Pancreas (tissue), 10 donors: ENCODE measurements at regions not wholly inside any gene's neighbourhood (a gene's known extent, or its start where the extent isn't known, plus 50 kb on each side); places are given as distances from the start of the nearest gene placed in this dataset.

Source experiments
- ATAC-seq, 4 donors: fragments of 200-7000 bp; cut with Tn5 transposase; one replicate each; pipeline versions ENCODE4 v1.8.0 to v1.9.1; 2020; ENCODE audit warnings: mild to moderate bottlenecking in 4 of 4, moderate library complexity in 4 of 4
- DNase-seq, 6 donors: peaks; one replicate each; pipeline ENCODE4 v3.0.0-alpha.2; 2020
- FAIRE-seq: peaks from 2 replicates; lab custom pipeline; 2012; peaks lifted over from hg19 to GRCh38; lab: Jason Lieb, UNC
- H3K27ac ChIP-seq, 4 donors: fragments of 200-600 bp; sonication (generic); 1 replicate in 3 of 4; 2 replicates in 1 of 4; pipeline versions ENCODE4 v1.5.0 to v1.8.0; 2020
- H3K27me3 ChIP-seq, 4 donors: fragments of 200-600 bp; one replicate each; pipeline ENCODE4 v1.8.0; 2021
- H3K36me3 ChIP-seq, 3 donors: fragments of 200-600 bp; sonication (generic) in 1 of 3; one replicate each; pipeline versions ENCODE4 v1.5.0 to v1.8.0; 2020 to 2021
- H3K4me1 ChIP-seq, 3 donors: fragments of 200-600 bp; one replicate each; pipeline ENCODE4 v1.8.0; 2021
- H3K4me3 ChIP-seq, 4 donors: fragments of 200-600 bp; sonication (generic) in 2 of 4; one replicate each; pipeline versions ENCODE4 v1.5.0 to v1.8.0; 2020 to 2021
- H3K9me3 ChIP-seq, 4 donors: fragments of 200-600 bp; one replicate each; pipeline ENCODE4 v1.8.0; 2021
- CTCF ChIP-seq, 4 donors: fragments of 200-600 bp; sonication (generic) in 3 of 4; IDR thresholded peaks; one replicate each; pipeline versions ENCODE4 v1.5.0 to v1.8.0; 2021; ENCODE audit warnings: antibody characterized with exemption in 4 of 4
- WGBS, 2 donors: extraction: QIAGEN DNeasy Blood & Tissue Kit; methylation state at CpG; one replicate each; pipeline ENCODE4 v1.1.7; 2013; 5-methylcytosine and 5-hydroxymethylcytosine counted together
- intact Hi-C, 3 donors: fragments of 100-400 bp; cut with DNase I; formaldehyde crosslinking; loops; one replicate each; pipeline versions ENCODE4 v1.11.1 to v1.14.2; 2022
- donor health status: healthy with polysubstance abuse.
- donor health status: DM: no; HTN: no; CAD: no; lungs with moderate emphysema.
- donor health status: DM: no; HTN: no; CAD: no.
- donor health status: control.
- donor health status: control.
- donor health status: Bipolar disorder and iron deficiency.
- donor health status: DM: yes; HTN: yes; CAD: no.
- donor health status: DM: no; HTN: no; CAD: no.
- donor health status: DM: no; HTN: no; CAD: no.
- donor health status: DM: yes; HTN: yes; CAD: no.

- intact Hi-C loops: no loop called here
- FAIRE-seq (no peak), ATAC-seq (no peak), DNase-seq (peak in 1 of 6 donors; percentile 30)
- Histone ChIP-seq H3K27me3 (no peaks in the 10 kb centered on the region), H3K4me1 (no peaks in the 10 kb centered on the region), H3K9me3 (no peaks in the 10 kb centered on the region), H3K4me3 (no peak overlapping the region), H3K36me3 (no peaks in the 10 kb centered on the region), H3K27ac (no peak overlapping the region)
- 58 to 64% methylated on average over 12 of the region's 12 CpGs for WGBS, 2 donors
- TF ChIP-seq CTCF (IDR thresholded peaks at IDR 0.05): no peak
These were observed 160.8 kb downstream of the CBLL2 start for GRCh38 chrX:22433292-22434070.

DNA sequence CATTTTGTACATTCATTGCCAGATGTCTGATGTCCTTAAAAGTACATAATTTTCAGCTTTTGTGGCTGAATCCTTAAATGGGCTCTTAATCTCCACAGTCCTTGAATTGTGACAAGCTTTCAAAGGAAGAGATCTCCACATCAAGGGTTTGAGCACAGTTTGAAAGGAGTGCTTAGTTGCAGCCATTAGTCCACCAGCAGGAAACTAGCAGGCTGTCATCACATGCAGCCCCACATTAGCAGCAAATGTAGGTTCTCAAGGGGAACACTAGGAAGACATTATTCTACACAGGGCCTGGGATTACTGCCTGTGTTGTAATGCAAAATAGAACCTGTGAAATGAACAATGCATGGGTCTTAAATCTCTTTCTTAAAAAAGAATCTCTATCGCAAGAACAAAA, 173.2 kb downstream of the CBLL2 start:
- no peak for ATAC-seq
- 80 to 89% methylated on average over 1 of the region's 1 CpG for WGBS, 2 donors

DNA sequence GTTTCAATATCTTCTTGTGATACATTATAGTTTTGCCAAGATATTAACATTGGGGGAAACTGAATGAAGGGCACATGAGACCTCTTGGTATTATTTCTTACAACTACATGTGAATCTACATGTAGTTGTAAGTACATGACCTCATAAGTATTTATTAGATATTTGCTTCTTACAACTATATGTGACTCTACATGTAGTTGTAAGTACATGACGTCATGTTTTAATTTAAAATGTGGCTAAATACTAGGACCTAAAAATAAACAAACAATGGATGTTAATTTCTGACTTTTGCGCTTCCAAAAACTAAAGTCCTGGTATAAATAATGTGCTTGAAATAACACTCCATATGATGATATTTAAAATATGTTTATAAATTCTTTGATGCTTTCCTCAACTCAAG, 190.2 kb downstream of the CBLL2 start:
- no peaks in the 10 kb centered on the region for H3K36me3 ChIP-seq
- no peak for TF ChIP-seq CTCF (IDR thresholded peaks at IDR 0.05)
- no peaks in the 10 kb centered on the region for H3K4me1 ChIP-seq
- no peak overlapping the region for H3K27ac ChIP-seq
- ATAC-seq: no peak
- no peak for FAIRE-seq
- DNase-seq: no peak
- H3K9me3 ChIP-seq: no peaks in the 10 kb centered on the region
- no peak overlapping the region for H3K4me3 ChIP-seq
- intact Hi-C loops: no loop called here
- peaks cover 0 to 5% (median 0%) of the 10 kb centered on the region in 4 donors for H3K27me3 ChIP-seq
- WGBS, 2 donors: 61 to 70% methylated on average over 2 of the region's 2 CpGs

More for the DNA sequence above, 173.2 kb downstream of the CBLL2 start:
- Histone ChIP-seq H3K9me3 (no peaks in the 10 kb centered on the region), H3K27me3 (no peaks in the 10 kb centered on the region), H3K4me1 (no peaks in the 10 kb centered on the region), H3K27ac (no peak overlapping the region), H3K36me3 (no peaks in the 10 kb centered on the region), H3K4me3 (no peak overlapping the region)
- TF ChIP-seq CTCF (IDR thresholded peaks at IDR 0.05): no peak
- no peak for FAIRE-seq
- intact Hi-C loops: no loop called here
- no peak for DNase-seq

DNA sequence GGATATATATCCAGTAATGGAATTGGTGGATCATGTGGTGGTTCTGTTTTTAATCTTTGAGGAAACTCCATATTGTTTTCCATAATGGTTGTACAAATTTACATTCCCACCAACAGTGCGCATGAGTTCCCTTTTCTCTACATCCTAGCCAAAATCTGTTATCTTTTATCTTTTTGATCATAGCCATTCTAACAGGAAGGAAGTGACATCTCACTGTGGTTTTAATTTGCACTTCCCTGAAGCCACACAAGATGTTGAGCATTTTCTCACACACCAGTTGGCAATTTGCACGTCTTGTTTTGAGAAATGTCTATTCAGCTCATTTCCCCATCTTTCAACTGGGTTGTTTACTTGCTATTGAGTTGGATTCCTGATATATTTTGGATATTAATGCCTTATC, 194.9 kb downstream of the CBLL2 start:
- no peak for TF ChIP-seq CTCF (IDR thresholded peaks at IDR 0.05)
- ATAC-seq (no peak), DNase-seq (no peak), FAIRE-seq (no peak)
- WGBS, 2 donors: 47 to 60% methylated on average over 2 of the region's 2 CpGs
- intact Hi-C loops: no loop called here
- H3K36me3 ChIP-seq: no peaks in the 10 kb centered on the region
- no peaks in the 10 kb centered on the region for H3K9me3 ChIP-seq
- no peaks in the 10 kb centered on the region for H3K4me1 ChIP-seq
- H3K27me3 ChIP-seq: peaks cover 0 to 3% (median 0%) of the 10 kb centered on the region in 4 donors
- no peak overlapping the region for H3K4me3 ChIP-seq
- no peak overlapping the region for H3K27ac ChIP-seq

DNA sequence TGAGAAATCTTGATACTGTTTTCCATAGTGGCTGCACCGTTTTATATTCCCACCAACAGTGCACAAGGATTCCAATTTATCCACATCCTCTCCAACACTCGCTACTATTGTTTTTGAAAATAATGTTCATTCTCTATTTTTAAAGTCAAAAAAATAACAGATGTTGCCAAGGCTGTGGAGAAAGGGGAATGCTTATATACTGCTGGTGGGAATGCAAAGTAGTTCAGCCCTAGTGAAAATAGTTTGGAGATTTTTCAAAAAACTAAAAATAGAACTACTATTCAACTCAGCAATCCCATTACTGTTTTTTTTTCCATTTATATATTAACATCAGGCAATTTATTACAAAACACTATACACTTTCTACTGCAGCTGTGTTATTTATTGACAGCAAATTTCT, 208.7 kb downstream of the CBLL2 start:
- no peak for ATAC-seq
- H3K4me1 ChIP-seq: no peaks in the 10 kb centered on the region
- no peaks in the 10 kb centered on the region for H3K36me3 ChIP-seq
- intact Hi-C loops: no loop called here
- H3K27ac ChIP-seq: no peak overlapping the region
- no peaks in the 10 kb centered on the region for H3K9me3 ChIP-seq
- no peak for TF ChIP-seq CTCF (IDR thresholded peaks at IDR 0.05)
- no peak overlapping the region for H3K4me3 ChIP-seq
- no peak for FAIRE-seq
- DNase-seq: no peak
- peaks cover 0 to 4% (median 0%) of the 10 kb centered on the region in 4 donors for H3K27me3 ChIP-seq
- WGBS, 2 donors: 44 to 47% methylated on average over 2 of the region's 2 CpGs
